Suppressor macrophage treated with lipopolysaccharide for 4 hours (primary cell): ENCODE measurements at regions not wholly inside any gene's neighbourhood (a gene's known extent, or its start where the extent isn't known, plus 50 kb on each side); places are given as distances from the start of the nearest gene placed in this dataset.
A peak's percentile ranks its signal among the peaks of the same experiment; 100 is the strongest.

Source experiments
- DNase-seq: peaks from one replicate; pipeline ENCODE4 v3.0.0-alpha.2; 2020

DNA sequence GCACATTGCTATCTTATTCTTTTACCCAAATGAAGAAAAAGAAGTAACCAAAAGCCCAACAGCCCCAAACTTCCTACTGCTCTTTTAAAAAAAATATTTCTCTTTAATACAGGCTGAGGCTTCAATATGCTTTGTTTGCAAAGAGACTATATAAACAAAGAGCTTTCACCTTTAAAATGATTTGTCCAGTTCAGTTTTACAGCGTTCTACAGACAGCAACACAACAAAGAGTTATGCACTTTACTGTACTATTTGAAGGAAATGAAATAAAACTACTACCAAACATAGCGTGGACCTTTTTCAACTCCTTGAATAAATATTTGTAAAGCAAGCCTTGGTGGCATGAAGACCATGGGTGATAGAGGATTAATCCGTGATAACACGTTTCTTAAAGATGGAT is 151.2 kb downstream of the FGF9 start:
- no peak for DNase-seq

DNA sequence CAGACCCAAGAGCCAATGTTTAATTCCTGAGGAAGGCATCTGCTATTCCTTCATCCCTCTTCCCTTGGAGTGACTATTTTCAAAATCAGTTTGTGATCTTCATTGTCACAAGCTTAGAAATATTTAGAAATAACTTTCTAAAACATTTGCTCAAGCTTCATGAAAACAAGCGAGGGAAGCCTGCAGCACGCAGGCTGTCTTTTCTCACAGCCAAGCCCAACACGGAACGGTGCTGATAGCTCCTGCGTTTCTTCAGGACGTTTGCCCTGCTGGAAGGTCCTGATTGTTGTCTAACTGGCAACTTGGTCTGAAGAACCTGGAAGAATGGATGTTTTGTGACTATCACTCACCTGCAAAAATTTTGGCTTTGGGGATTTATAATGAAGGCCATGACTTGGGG is 152.5 kb downstream of the FGF9 start:
- no peak for DNase-seq

DNA sequence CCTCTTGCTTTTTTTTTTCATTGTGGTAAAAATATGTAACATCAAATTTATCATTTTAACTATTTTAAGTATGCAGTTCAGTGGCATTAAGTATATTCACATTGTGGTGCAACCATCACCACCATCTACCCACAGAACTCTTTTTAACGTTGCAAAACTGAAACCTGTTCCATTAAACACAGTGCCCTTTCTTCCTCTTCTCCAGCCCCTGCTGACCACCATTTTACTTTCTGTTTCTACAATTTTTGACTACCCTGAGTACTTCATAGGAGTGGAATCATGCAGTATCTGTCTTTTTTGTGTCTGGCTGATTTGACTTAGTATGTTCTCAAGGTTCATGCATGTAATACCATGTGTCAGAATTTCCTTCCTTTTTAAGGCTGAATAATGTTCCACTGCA is 153.1 kb downstream of the FGF9 start:
- peak; percentile 14 for DNase-seq

DNA sequence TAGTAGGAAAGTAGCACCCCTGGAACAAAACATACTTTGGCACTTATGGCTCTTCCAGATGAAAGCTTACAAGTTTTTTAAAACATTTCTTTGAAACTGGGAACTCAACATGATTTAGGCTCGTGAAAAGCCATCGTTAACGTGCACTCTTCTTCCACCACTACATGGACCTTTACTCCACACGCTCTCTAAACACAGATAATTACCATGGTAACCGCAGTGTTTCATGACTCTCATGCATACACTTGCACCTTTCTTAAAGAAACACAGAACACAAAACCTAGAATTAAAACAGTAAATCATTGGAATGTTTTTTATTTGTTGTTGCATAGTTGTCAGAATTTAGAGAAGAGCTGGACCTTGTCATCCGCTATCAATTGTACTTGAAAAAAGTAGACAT is 154.3 kb downstream of the FGF9 start:
- no peak for DNase-seq

DNA sequence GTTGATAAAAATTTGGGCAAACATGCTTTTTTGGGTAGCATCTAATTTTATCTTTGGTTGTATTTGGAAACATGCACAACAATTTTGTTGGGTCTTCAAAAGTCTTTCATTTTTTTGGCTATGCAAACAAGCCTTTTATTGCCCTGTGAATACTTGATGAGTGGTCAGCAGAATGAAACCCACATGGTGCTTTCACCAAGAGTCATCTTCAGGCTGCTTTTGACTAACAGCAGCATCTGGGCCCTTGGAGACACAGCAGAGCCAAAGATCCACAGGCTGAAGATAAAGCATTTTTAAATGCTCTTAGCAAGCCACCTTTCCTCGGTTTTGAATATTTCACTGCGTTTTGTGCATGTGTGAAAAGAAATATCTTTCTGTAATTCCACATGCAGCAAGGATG is 154.9 kb downstream of the FGF9 start:
- no peak for DNase-seq

DNA sequence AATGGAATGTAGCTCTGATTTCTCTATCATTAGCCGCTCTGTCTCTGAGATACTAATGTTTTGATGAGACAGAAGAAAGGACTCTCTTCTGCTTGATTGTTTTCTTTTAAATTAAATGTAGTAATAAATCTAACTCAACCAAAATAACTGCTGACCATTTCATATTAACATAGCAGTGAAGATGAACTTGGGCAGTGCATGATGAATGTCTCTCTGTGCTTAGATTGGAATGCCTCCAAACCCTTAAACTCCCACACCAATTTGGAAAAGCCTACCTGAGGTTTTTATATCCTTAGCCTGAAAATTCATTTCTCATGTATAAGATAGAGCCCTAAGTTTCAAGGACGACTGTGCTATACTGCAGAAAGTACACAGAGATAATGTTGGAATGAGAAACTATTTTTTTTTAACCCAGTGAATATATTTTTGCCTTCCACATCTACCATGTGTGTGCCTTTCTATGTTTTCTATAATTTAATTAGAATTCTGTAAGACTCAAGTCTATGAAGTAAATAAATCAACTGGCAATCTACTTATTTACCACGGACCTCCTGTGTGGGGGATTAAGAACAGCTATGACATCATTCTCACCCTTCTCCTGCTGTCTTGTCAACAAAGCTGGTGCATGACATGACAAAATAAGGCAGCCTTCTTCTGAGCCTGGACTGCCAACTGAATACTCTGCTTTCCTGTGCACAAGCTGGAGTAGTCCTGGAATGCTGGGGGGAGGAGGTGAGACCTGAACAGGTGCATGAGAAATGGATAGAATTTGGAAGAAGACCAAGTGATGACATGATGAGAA is 155.5 kb downstream of the FGF9 start:
- no peak for DNase-seq

DNA sequence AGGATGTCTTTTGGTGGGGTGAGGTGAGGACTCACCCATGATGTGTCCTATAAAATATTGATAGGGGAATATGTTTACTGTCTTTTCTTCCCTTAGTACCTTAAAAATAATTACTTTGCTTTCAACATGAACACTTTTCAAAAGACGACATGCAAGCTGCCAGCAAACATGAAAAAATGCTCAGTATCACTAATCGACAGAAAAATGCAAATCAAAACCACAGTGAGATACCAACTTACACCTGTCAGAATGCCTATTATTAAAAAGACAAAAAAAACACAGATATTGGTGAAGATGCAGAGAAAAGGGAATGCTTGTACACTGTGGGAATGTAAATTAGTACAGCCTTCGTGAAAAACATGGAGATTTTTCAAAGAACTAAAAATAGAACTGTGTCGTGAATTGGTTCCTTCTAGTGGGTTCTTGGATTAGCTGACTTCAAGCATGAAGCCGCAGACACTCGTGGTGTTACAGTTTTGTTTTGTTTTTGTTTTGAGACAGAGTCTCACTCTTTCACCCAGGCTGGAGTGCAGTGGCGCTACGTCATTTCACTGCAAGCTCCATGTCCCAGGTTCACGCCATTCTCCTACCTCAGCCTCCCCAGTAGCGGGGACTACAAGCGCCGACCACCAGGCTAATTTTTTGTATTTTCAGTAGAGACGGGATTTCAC is 160.9 kb downstream of the FGF9 start:
- DNase-seq: no peak

DNA sequence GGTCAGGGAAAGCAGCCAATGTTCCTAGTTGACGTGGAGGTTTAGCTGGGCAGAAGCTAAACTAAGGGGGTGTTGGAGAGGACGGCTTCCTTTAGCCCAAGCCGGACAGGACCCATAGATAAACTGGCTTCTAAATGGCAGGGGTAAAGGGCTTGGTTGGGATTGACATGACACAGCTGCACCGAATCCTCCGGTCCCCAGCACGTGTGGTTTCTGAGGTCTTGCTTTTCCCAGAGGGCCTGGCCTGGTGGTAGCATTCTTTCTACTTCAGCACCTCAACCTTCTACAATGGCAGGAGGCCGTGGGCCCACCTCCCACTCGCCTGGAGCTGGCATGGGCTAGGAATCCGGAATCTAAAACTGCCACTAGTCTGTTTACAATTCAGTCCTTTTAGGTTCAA is 163.0 kb downstream of the FGF9 start:
- no peak for DNase-seq

DNA sequence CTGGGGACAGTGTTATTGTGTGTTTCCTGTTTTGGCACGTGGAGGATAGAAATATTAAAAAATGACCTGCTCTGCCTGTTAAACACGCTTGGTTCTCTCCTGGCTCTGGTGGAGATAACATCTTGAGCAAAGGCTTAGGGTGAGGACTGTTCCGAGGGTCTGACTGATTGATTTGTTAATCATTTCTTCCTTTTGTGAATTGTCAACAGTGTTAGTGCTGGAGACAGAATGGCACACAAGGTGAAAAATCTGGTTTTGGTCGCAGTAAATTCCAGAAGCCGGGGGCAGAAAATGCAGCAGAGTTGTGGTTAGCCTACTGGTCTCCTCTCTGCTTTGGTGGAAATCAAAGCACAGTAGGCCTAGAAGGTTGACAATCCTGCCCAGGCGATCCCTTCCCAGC is 163.6 kb downstream of the FGF9 start:
- DNase-seq: no peak

DNA sequence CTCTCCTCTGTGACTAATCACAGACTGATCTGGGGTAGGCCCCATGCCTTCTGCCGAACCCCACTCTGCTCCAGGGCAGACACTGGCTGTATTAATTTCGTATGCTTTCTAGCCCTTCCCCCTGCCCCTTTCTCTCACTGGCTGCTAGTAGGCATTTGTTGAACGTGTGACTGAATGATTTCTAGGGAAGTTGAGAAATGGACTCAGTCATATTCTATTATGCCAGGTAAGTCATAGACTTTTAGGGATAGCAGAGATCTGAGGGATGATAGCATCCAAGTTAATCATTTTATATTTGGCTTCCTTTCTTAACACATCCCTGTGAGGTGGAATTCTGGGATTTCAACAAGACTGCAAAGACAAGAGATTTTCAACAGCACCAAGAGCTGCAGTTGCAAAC is 166.4 kb downstream of the FGF9 start:
- DNase-seq: no peak

DNA sequence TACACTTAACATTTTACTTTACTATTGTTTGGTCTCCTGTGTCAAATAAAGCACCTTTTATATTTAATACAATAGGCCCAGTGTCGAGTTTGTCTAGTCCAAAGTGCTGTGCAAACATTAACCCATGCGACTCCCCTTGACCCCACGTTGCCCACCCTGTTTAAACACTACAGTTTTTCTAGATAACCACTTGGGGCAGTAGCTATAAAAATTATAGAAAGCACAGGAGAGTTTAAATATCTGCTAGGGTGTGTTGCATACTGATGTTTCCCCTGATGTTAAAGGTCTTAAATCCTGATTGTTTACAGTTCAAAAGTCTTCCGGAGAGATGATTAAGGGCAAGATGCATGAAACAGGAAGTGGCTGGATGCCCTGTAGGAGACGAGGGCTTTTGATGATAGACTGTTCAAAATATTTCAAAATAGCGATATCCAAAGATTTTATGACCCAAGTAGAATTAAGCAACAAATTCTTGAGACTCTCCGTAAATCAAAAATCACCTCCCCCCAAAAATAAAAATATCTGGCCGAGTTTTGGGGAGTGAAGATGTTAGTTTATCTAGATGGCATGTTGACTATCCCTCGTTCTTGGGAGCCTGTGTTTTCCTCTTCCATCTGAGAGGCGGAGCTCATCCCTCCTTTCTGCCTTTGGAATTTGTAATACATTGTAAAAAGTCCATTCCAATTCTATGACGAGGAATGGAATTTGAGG is 167.1 kb downstream of the FGF9 start:
- no peak for DNase-seq

DNA sequence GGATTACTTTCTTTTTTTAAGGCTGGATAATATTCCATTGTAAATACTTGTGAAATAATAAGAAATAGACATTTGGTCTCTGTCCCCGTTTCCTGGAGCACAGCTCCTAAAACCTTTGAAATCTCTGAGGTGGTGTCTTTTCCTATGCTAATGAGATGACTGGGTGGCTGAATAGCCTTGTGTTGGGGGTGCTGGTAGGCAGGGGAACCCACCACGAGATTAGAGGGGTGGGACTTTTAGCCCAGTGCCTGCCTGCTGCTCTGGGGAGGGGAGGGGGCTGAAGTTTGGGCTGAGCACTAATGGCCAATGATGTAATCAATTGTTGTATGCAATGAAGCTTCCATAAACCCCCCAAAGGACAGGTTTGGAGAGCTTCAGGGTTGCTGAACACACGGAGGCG is 175.7 kb downstream of the FGF9 start:
- no peak for DNase-seq

DNA sequence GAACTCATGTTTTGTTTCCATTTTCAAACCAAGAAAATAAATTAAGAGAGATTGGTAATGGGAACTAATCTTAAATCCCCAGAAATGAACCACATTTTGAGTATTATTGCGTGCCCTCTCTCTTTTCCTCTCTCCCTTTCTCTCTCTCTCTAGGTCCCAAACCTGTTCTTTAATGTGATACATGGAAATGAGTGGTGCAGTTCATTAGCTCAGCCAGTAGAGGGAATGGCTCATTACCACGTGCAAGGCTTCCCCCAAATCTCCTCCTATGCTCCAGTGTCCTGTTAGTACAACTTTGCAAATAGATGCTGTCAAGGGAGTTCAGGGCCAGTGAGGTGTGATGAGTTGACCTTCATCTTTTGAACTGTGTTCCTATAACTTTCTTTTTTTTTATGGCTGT is 178.4 kb downstream of the FGF9 start:
- peak; percentile 12 for DNase-seq

DNA sequence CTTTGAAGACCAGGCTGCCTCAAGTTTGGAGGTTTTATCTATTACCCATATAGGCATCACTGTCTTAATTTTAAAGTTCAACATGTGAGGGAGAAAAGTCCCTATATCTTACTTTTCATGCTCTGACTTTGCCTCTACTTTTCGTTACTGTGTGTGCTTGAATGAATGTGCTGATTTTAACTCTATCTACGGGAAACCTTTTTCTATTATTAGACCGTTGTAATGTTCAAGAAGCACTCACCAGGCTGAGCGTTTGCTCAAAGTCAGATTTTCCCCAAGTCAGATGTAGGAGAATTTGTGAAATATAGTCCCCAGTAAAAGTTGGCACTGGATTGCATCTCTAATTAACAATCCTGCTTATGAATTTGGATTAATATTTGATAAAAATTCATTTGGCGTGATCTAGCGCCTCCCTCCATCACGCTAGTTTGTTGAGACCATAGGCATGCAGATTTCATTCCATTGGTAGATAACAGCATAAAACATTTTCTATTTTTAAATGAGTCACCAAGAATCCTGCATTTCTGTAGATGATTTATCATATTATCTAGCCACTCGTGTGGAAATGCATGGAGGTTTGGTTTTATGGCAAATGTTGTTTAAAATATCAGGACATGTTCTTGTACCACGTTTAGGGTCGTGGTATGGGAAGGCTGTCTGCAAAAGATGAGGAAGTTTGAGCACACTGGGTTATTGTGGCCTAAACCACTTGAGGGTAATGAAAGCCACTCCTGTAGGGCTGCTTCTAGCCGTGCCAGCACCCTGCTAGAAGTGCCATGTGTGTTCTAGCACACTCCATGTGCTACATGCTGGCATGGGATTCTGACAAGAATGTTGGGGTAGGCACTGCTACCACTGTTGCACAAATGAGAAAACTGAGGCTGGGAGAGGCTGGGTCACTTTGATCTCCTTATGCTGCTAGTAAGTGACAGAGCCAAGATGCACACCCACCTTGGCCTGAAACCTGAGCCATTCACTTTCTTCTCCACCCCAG is 179.4 kb downstream of the FGF9 start:
- DNase-seq: no peak

DNA sequence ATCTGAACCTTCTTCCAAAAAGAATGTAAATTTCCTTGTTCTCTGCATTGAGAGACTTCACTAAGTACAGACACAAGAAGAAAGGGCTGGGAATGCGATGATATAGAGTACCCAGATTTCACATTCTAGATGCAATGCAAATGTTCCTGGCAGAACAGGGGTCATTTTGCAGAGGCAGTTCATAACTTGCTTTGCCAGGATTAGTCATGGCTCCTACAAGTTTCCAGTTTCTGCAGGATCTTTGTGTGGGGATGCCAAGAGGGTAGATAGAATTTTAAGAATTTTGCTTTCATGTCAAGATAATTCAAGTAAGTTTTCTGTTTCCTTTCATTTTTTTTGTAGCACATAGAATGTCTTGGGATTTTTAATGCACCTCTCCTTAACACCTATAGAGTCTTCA is 181.2 kb downstream of the FGF9 start:
- no peak for DNase-seq

DNA sequence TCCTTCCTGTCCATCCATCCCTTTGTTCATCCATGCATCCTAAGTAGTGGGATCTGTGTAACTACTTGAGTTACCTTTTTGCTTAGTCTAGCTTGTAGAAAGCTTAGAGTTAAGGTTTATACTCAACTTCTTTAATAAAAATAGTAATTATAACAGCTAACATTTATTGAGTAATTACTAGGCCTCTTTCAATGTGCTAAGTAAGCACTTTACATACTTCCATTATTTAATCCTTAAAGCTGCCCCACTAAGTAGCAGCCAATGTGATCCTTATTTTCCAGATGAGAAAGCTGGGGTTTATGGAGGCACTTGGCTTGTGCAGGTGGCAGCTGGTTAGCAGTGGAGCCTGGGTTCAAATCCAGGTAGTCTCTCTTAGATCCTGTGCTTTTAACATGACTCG is 182.9 kb downstream of the FGF9 start:
- no peak for DNase-seq

DNA sequence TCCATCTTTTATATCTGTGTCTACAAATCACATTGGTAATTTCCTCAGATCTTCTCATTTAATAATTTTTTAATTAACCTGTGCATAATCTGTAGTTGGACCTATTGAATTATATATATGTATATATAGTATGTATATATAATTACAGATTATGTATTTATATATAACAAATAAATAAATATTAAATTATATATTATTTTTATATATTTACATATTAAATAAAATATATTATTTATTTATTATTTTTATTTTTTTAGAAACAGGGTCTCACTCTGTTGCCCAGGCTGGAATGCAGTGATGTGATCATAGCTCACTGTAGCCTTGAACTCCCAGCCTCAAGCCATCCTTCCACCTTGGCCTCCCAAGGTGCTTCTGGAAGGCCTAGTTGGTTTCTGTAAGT is 197.9 kb downstream of the FGF9 start:
- DNase-seq: no peak

DNA sequence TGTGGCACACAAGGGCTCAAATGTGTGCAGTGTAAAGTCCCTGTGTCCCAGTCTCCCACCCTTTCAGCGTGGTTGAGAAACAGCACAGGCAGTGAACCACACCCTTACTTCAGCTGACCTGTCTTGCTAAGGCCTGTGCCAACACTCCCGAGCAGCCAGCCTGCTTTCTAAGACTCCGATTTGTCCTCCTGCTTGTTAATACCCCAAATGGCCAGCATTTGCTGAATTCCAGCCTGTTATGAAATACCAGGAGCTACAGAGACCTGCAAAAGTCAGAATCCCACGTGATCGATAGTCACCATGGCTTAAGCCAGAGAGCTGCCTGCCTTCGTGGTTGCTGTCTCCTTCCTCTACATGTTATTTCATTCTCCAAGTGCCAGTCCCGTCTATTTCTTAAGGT is 200.5 kb downstream of the FGF9 start:
- no peak for DNase-seq

DNA sequence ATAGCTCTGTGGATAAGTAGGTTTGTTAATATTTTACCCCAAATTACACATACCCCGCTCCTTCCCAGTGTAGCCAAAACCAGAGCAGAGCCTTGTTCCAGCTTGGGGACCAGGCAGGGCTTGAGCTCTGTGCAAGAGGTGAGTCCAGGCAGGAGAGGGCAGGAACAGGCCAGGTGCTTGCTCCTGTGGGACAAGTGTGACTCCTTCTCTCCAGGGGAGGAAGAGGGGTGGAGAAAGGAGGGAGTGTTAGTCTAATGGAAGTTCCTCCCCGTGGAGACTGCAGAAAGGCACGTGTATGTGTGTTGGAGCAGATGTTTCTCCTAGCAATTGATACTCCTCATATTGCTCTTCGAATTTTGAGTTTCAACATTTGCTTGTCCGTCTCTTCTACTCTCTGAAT is 201.0 kb downstream of the FGF9 start:
- no peak for DNase-seq

DNA sequence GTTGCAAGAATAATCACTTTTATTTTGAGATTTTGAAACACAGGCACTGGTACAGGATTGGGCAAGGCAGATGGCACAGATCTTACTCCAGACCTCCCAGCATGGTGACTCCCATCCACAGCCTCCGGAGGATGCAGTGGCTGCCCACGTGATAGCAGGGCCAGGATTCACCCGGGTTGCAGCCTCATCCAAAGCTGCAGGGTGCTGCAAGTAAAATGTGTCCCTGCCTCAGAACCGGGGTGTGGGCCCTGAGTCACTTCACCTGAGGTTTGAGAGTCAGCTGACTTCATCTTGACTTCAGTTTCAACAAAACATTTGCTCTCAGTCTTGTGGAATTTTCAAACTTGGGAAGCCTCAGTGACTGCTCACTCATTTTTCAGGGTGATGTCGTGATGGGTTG is 201.9 kb downstream of the FGF9 start:
- DNase-seq: no peak

DNA sequence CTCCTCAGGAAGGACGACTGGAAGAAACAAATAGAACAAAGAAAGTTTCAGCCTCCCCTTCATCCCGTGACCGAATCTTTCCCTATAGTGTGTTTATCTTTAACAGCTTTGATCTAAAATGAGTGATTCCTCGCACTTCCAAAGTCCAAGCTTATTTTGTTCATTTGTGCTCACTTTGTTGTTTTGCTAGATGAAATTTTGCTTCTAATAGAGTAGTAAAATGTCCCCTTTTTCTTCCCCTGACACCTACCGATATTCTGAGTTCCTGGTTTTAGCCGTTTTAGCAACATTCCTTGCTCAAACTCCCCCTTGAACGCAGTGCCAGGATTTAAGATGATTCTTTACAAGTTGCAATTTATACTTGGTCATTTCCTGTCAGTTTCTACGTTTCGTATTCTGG is 204.2 kb downstream of the FGF9 start:
- DNase-seq: no peak

DNA sequence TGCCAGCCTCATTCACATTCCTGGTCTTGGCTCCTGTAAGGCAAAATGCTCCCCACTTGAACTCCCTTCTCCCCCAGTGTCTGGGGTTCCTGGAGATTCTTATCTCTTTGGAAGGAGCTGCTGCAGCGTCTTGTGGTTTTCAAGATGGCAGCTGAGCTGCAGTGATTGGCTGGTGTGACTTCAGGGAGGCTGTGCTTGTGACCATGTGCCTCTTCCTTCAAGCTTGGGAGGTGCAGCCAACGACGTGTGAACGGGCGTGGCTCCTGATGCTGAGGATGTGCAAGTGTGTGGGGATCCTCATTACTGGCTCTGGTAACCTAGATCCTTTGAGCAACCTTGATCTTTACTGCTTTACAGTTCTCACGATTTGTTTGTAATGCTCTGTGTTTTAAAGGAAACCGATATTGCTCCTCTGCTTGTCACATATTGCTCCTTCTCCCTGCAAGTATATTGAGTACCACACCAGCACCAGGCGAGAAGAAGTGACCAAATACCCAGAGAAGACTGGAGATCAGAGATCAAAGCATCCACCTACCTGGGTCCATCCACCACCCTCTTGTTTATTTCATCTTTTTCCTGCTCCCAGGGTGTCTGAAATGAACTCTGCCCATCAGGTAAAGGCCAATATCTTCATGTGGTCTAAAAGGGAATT is 208.5 kb downstream of the FGF9 start:
- no peak for DNase-seq
